HCT116 (cell line): ENCODE measurements at regions not wholly inside any gene's neighbourhood (a gene's known extent, or its start where the extent isn't known, plus 50 kb on each side); places are given as distances from the start of the nearest gene placed in this dataset.
A peak's percentile ranks its signal among the peaks of the same experiment; 100 is the strongest.
"Not testable (repeated sequence)": the region's sequence is repeated elsewhere in the genome, so short reads cannot be mapped to it uniquely, and the experiment has no call there.

Experiments used
- ATAC-seq: fragments of 200-7000 bp; cut with Tn5 transposase; 2 replicates; pipeline ENCODE4 v1.9.1; 2020; ENCODE audit warnings: mild to moderate bottlenecking, moderate library complexity
- BruUV-seq: library from RNA; stranded (reverse); fragments of 400-500 nt; replicated peaks from 2 replicates; lab custom pipeline; 2021; lab: Mats Ljungman, UMichigan
- CTCF ChIA-PET: fragments of 300-600 bp; sonication (Branson Sonifier 250); formaldehyde crosslinking; loops from one replicate; lab custom pipeline; 2021; ENCODE audit warnings: antibody characterized with exemption; lab: Charles Lee
- POLR2A ChIA-PET: fragments of 300-600, 350-600 bp; sonication (Branson Sonifier 250); formaldehyde crosslinking; loops from one replicate; lab custom pipeline; 2021; ENCODE audit warnings: antibody characterized with exemption; lab: Charles Lee
- RAD21 ChIA-PET, 2 experiments: fragments of 300-600 bp; sonication (Branson Sonifier 250); formaldehyde crosslinking; loops; one replicate each; lab custom pipeline; 2023; ENCODE audit warnings: low total read pairs in 2 of 2; ENCODE audit not compliant: uncharacterized antibody in 2 of 2, unreplicated experiment in 2 of 2, low non-redundant PET in 1 of 2; lab: Charles Lee
- DNase-seq: peaks from one replicate; pipeline ENCODE4 v3.0.0-alpha.2; 2010; ENCODE audit warnings: low read depth, low spot score
- H2AFZ ChIP-seq: fragments of 200-600 bp; shearing (Covaris generic), sonication (generic); 2 replicates; pipeline ENCODE4 v1.6.1; 2017; ENCODE audit warnings: low read depth, mixed run types, mixed read lengths, antibody characterized with exemption, low read length; ENCODE audit not compliant: poor library complexity, severe bottlenecking
- H3K27ac ChIP-seq: 2 replicates; pipeline ENCODE4 v1.5.1; 2012; ENCODE audit warnings: low read depth, low read length
- H3K27me3 ChIP-seq: fragments of 200-600 bp; sonication (generic); 2 replicates; pipeline ENCODE4 v1.6.1; 2016; ENCODE audit warnings: mixed run types, low read length, mixed read lengths; ENCODE audit not compliant: insufficient read depth
- H3K36me3 ChIP-seq, 2 experiments: fragments of 200-500 bp in 1 of 2; fragments of 200-600 bp in 1 of 2; sonication (Bioruptor generic) in 1 of 2; sonication (generic) in 1 of 2; 2 replicates each; pipeline versions ENCODE4 v1.5.1 to v1.6.1; 2014 to 2016; ENCODE audit warnings: low read length in 2 of 2, inconsistent platforms in 1 of 2, mixed read lengths in 1 of 2, mixed run types in 1 of 2; ENCODE audit not compliant: insufficient read depth in 2 of 2, control insufficient read depth in 1 of 2
- H3K4me1 ChIP-seq, 2 experiments: fragments of 200-600 bp in 1 of 2; sonication (generic) in 1 of 2; 2 replicates each; pipeline versions ENCODE4 v1.5.1 to v1.6.1; 2012 to 2017; ENCODE audit warnings: low read length in 2 of 2, inconsistent platforms in 1 of 2, mild to moderate bottlenecking in 1 of 2, mixed read lengths in 1 of 2, mixed run types in 1 of 2, moderate library complexity in 1 of 2; ENCODE audit not compliant: insufficient read depth in 2 of 2, control insufficient read depth in 1 of 2
- H3K4me2 ChIP-seq: fragments of 200-600 bp; sonication (generic); 2 replicates; pipeline ENCODE4 v1.6.1; 2017; ENCODE audit warnings: mixed run types, low read length, mixed read lengths
- H3K4me3 ChIP-seq, 2 experiments: fragments of 200-600 bp in 1 of 2; sonication (generic) in 1 of 2; replicated peaks in 1 of 2; 2 replicates each; pipeline ENCODE4 v1.5.1; 2011 to 2016; ENCODE audit warnings: low read length in 2 of 2, control low read depth in 1 of 2, low read depth in 1 of 2, mild to moderate bottlenecking in 1 of 2, mixed read lengths in 1 of 2, mixed run types in 1 of 2
- H3K79me2 ChIP-seq: fragments of 200-600 bp; sonication (generic); 2 replicates; pipeline ENCODE4 v1.6.1; 2017; ENCODE audit warnings: mild to moderate bottlenecking, mixed run types, low read length, moderate library complexity, mixed read lengths; ENCODE audit not compliant: insufficient read depth
- H3K9ac ChIP-seq: fragments of 200-600 bp; sonication (generic); 2 replicates; pipeline ENCODE4 v1.6.1; 2016; ENCODE audit warnings: low read length, mixed read lengths
- H3K9me2 ChIP-seq: fragments of 200-600 bp; sonication (generic), shearing (Covaris generic); 2 replicates; pipeline ENCODE4 v1.6.1; 2017; ENCODE audit warnings: mixed run types, mild to moderate bottlenecking, moderate library complexity; ENCODE audit not compliant: insufficient read depth
- H3K9me3 ChIP-seq, 2 experiments: fragments of 200-500 bp in 1 of 2; fragments of 200-600 bp in 1 of 2; sonication (Bioruptor generic) in 1 of 2; sonication (generic) in 1 of 2; 2 replicates each; pipeline ENCODE4 v1.6.1; 2014 to 2017; ENCODE audit warnings: low read length in 2 of 2, mixed read lengths in 2 of 2, inconsistent platforms in 1 of 2, low read depth in 1 of 2, mild to moderate bottlenecking in 1 of 2, mixed run types in 1 of 2, moderate library complexity in 1 of 2; ENCODE audit not compliant: control insufficient read depth in 1 of 2, insufficient read depth in 1 of 2
- H4K20me1 ChIP-seq: fragments of 200-600 bp; sonication (generic), shearing (Covaris generic); 2 replicates; pipeline ENCODE4 v1.6.1; 2017; ENCODE audit warnings: mixed run types, mild to moderate bottlenecking, moderate library complexity; ENCODE audit not compliant: insufficient read depth
- intact Hi-C: fragments of 100-400 bp; cut with micrococcal nuclease; formaldehyde crosslinking; loops from 2 replicates; pipeline ENCODE4 v1.10.0; 2022
- TF ChIP-seq, protein P1 (sequence below): IDR thresholded peaks from 2 replicates; pipeline ENCODE4 v1.6.1; 2012; ENCODE audit warnings: low read depth

GRCh38 chr16:29087673-29088072, 102.8 kb downstream of the LAT start:
- H3K79me2 ChIP-seq, H4K20me1 ChIP-seq, RAD21 ChIA-PET, H3K27me3 ChIP-seq, H3K9me2 ChIP-seq, H3K4me3 ChIP-seq, H2AFZ ChIP-seq, H3K36me3 ChIP-seq, DNase-seq, CTCF ChIA-PET, POLR2A ChIA-PET, H3K9ac ChIP-seq, ATAC-seq, intact Hi-C loops, H3K9me3 ChIP-seq, BruUV-seq, H3K4me1 ChIP-seq, H3K27ac ChIP-seq, H3K4me2 ChIP-seq: not testable (repeated sequence)

- peak; percentile 93 for ATAC-seq
- H3K4me1 ChIP-seq, H3K27ac ChIP-seq, BruUV-seq, H2AFZ ChIP-seq, H3K9me3 ChIP-seq, DNase-seq, POLR2A ChIA-PET, H4K20me1 ChIP-seq, H3K9me2 ChIP-seq, H3K9ac ChIP-seq, H3K27me3 ChIP-seq: not testable (repeated sequence)
- peak overlapping the region; percentile 28 to 41 for H3K4me3 ChIP-seq
- TF ChIP-seq, protein P1, sequence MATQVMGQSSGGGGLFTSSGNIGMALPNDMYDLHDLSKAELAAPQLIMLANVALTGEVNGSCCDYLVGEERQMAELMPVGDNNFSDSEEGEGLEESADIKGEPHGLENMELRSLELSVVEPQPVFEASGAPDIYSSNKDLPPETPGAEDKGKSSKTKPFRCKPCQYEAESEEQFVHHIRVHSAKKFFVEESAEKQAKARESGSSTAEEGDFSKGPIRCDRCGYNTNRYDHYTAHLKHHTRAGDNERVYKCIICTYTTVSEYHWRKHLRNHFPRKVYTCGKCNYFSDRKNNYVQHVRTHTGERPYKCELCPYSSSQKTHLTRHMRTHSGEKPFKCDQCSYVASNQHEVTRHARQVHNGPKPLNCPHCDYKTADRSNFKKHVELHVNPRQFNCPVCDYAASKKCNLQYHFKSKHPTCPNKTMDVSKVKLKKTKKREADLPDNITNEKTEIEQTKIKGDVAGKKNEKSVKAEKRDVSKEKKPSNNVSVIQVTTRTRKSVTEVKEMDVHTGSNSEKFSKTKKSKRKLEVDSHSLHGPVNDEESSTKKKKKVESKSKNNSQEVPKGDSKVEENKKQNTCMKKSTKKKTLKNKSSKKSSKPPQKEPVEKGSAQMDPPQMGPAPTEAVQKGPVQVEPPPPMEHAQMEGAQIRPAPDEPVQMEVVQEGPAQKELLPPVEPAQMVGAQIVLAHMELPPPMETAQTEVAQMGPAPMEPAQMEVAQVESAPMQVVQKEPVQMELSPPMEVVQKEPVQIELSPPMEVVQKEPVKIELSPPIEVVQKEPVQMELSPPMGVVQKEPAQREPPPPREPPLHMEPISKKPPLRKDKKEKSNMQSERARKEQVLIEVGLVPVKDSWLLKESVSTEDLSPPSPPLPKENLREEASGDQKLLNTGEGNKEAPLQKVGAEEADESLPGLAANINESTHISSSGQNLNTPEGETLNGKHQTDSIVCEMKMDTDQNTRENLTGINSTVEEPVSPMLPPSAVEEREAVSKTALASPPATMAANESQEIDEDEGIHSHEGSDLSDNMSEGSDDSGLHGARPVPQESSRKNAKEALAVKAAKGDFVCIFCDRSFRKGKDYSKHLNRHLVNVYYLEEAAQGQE, result peak; percentile 32
- TF ChIP-seq, all 23 proteins: peak for 1; not testable (repeated sequence) for 22
- peak overlapping the region; percentile 51 for H3K4me2 ChIP-seq
- RAD21 ChIA-PET, H3K79me2 ChIP-seq, CTCF ChIA-PET, H3K36me3 ChIP-seq, intact Hi-C loops: not testable (repeated sequence)
These were observed 97.2 kb downstream of the LAT start for GRCh38 chr16:29081829-29082639.

- H3K4me2 ChIP-seq, H3K36me3 ChIP-seq, H3K4me3 ChIP-seq, H3K79me2 ChIP-seq, H3K27me3 ChIP-seq, H3K9me2 ChIP-seq, H2AFZ ChIP-seq, CTCF ChIA-PET, H4K20me1 ChIP-seq, H3K27ac ChIP-seq, H3K9ac ChIP-seq, H3K4me1 ChIP-seq, BruUV-seq, POLR2A ChIA-PET, H3K9me3 ChIP-seq, RAD21 ChIA-PET, intact Hi-C loops, DNase-seq: not testable (repeated sequence)
- peak; percentile 79 for ATAC-seq
These were observed 89.9 kb downstream of the LAT start for GRCh38 chr16:29074554-29075402.
